ENCODE measurements at regions not wholly inside any gene's neighbourhood (a gene's known extent, or its start where the extent isn't known, plus 50 kb on each side); places are given as distances from the start of the nearest gene placed in this dataset.

- DNase-seq (ENCODE audit: low read depth, low spot score) = no peak
Observed at GRCh38 chr9:90001747-90002146, 396.9 kb downstream of the GADD45G start.

GRCh38 chr9:90002397-90003271, 397.8 kb downstream of the GADD45G start:
- H3K4me1 ChIP-seq (ENCODE audit: insufficient read depth, insufficient read length) = peaks cover 3% of the 10 kb centered on the region
- DNase-seq (ENCODE audit: low read depth, low spot score) = no peak
- no peak overlapping the region for H3K4me3 ChIP-seq (ENCODE audit: insufficient read length, low read depth)
- H3K36me3 ChIP-seq (ENCODE audit: insufficient read depth, insufficient read length, low read length) = no peaks in the 10 kb centered on the region
- TF ChIP-seq YY1 (IDR thresholded peaks at IDR 0.05; ENCODE audit: insufficient read depth, insufficient read length) = no peak
- TF ChIP-seq ZNF274 (IDR thresholded peaks at IDR 0.05; ENCODE audit: low read depth, low read length) = no peak
- TF ChIP-seq SUZ12 (IDR thresholded peaks at IDR 0.05; ENCODE audit: extremely low read depth, insufficient read depth, insufficient read length) = no peak
- H3K9ac ChIP-seq (ENCODE audit: insufficient read length, low read depth) = no peak overlapping the region
- H3K9me3 ChIP-seq (ENCODE audit: insufficient read depth, low read length) = peaks cover 6% of the 10 kb centered on the region; the same call in 1 of the 2 replicates
- no peaks in the 10 kb centered on the region for H3K27me3 ChIP-seq (ENCODE audit: insufficient read depth, insufficient read length)

More at GRCh38 chr9:90001747-90002146, 396.9 kb downstream of the GADD45G start:
- Histone ChIP-seq H3K9me3 (ENCODE audit: insufficient read depth, low read length) (peaks cover 6% of the 10 kb centered on the region; the same call in 1 of the 2 replicates), H3K9ac (ENCODE audit: insufficient read length, low read depth) (no peak overlapping the region), H3K27me3 (ENCODE audit: insufficient read depth, insufficient read length) (no peaks in the 10 kb centered on the region), H3K4me1 (ENCODE audit: insufficient read depth, insufficient read length) (peaks cover 3% of the 10 kb centered on the region), H3K36me3 (ENCODE audit: insufficient read depth, insufficient read length, low read length) (no peaks in the 10 kb centered on the region), H3K4me3 (ENCODE audit: insufficient read length, low read depth) (no peak overlapping the region)
- TF ChIP-seq YY1 (IDR thresholded peaks at IDR 0.05; ENCODE audit: insufficient read depth, insufficient read length) (no peak), ZNF274 (IDR thresholded peaks at IDR 0.05; ENCODE audit: low read depth, low read length) (no peak), SUZ12 (IDR thresholded peaks at IDR 0.05; ENCODE audit: extremely low read depth, insufficient read depth, insufficient read length) (no peak)

GRCh38 chr9:90005388-90005787, 400.6 kb downstream of the GADD45G start:
- H3K9ac ChIP-seq (ENCODE audit: insufficient read length, low read depth) = no peak overlapping the region
- DNase-seq (ENCODE audit: low read depth, low spot score) = no peak
- H3K4me3 ChIP-seq (ENCODE audit: insufficient read length, low read depth) = no peak overlapping the region
- H3K36me3 ChIP-seq (ENCODE audit: insufficient read depth, insufficient read length, low read length) = no peaks in the 10 kb centered on the region
- H3K27me3 ChIP-seq (ENCODE audit: insufficient read depth, insufficient read length) = no peaks in the 10 kb centered on the region
- TF ChIP-seq ZNF274 (IDR thresholded peaks at IDR 0.05; ENCODE audit: low read depth, low read length) = no peak
- no peak for TF ChIP-seq YY1 (IDR thresholded peaks at IDR 0.05; ENCODE audit: insufficient read depth, insufficient read length)
- no peak for TF ChIP-seq SUZ12 (IDR thresholded peaks at IDR 0.05; ENCODE audit: extremely low read depth, insufficient read depth, insufficient read length)
- peaks cover 2% of the 10 kb centered on the region for H3K4me1 ChIP-seq (ENCODE audit: insufficient read depth, insufficient read length)
- H3K9me3 ChIP-seq (ENCODE audit: insufficient read depth, low read length) = peaks cover 6% of the 10 kb centered on the region; the same call in 1 of the 2 replicates

- no peaks in the 10 kb centered on the region for H3K27me3 ChIP-seq (ENCODE audit: insufficient read depth, insufficient read length)
- no peaks in the 10 kb centered on the region for H3K36me3 ChIP-seq (ENCODE audit: insufficient read depth, insufficient read length, low read length)
- H3K9ac ChIP-seq (ENCODE audit: insufficient read length, low read depth) = no peak overlapping the region
- TF ChIP-seq ZNF274 (IDR thresholded peaks at IDR 0.05; ENCODE audit: low read depth, low read length) = no peak
- no peak for TF ChIP-seq SUZ12 (IDR thresholded peaks at IDR 0.05; ENCODE audit: extremely low read depth, insufficient read depth, insufficient read length)
- no peak for TF ChIP-seq YY1 (IDR thresholded peaks at IDR 0.05; ENCODE audit: insufficient read depth, insufficient read length)
- H3K4me1 ChIP-seq (ENCODE audit: insufficient read depth, insufficient read length) = peaks cover 2% of the 10 kb centered on the region
- no peak overlapping the region for H3K4me3 ChIP-seq (ENCODE audit: insufficient read length, low read depth)
- peaks cover 6% of the 10 kb centered on the region; the same call in 1 of the 2 replicates for H3K9me3 ChIP-seq (ENCODE audit: insufficient read depth, low read length)
- no peak for DNase-seq (ENCODE audit: low read depth, low spot score)
Observed at GRCh38 chr9:90007516-90008440, 403.0 kb downstream of the GADD45G start.

- DNase-seq (ENCODE audit: low read depth, low spot score) = no peak
- Histone ChIP-seq H3K9me3 (ENCODE audit: insufficient read depth, low read length) (peaks cover 6% of the 10 kb centered on the region; the same call in 1 of the 2 replicates), H3K4me3 (ENCODE audit: insufficient read length, low read depth) (no peak overlapping the region), H3K27me3 (ENCODE audit: insufficient read depth, insufficient read length) (no peaks in the 10 kb centered on the region), H3K9ac (ENCODE audit: insufficient read length, low read depth) (no peak overlapping the region), H3K36me3 (ENCODE audit: insufficient read depth, insufficient read length, low read length) (no peaks in the 10 kb centered on the region), H3K4me1 (ENCODE audit: insufficient read depth, insufficient read length) (peaks cover 2% of the 10 kb centered on the region)
- no peak for TF ChIP-seq ZNF274 (IDR thresholded peaks at IDR 0.05; ENCODE audit: low read depth, low read length)
Observed at GRCh38 chr9:90009447-90009846, 404.6 kb downstream of the GADD45G start.

- no peak overlapping the region for H3K9ac ChIP-seq (ENCODE audit: insufficient read length, low read depth)
- TF ChIP-seq ZNF274 (IDR thresholded peaks at IDR 0.05; ENCODE audit: low read depth, low read length) (no peak), SUZ12 (IDR thresholded peaks at IDR 0.05; ENCODE audit: extremely low read depth, insufficient read depth, insufficient read length) (no peak), YY1 (IDR thresholded peaks at IDR 0.05; ENCODE audit: insufficient read depth, insufficient read length) (no peak)
Observed at GRCh38 chr9:90010793-90011192, 406.0 kb downstream of the GADD45G start.

GRCh38 chr9:90012949-90013348, 408.1 kb downstream of the GADD45G start:
- H3K9me3 ChIP-seq (ENCODE audit: insufficient read depth, low read length) = no peaks in the 10 kb centered on the region
- H3K4me3 ChIP-seq (ENCODE audit: insufficient read length, low read depth) = no peak overlapping the region
- H3K27me3 ChIP-seq (ENCODE audit: insufficient read depth, insufficient read length) = no peaks in the 10 kb centered on the region
- DNase-seq (ENCODE audit: low read depth, low spot score) = no peak
- TF ChIP-seq YY1 (IDR thresholded peaks at IDR 0.05; ENCODE audit: insufficient read depth, insufficient read length) (no peak), SUZ12 (IDR thresholded peaks at IDR 0.05; ENCODE audit: extremely low read depth, insufficient read depth, insufficient read length) (no peak)
- no peak overlapping the region for H3K9ac ChIP-seq (ENCODE audit: insufficient read length, low read depth)
- no peaks in the 10 kb centered on the region for H3K36me3 ChIP-seq (ENCODE audit: insufficient read depth, insufficient read length, low read length)
- peaks cover 2% of the 10 kb centered on the region for H3K4me1 ChIP-seq (ENCODE audit: insufficient read depth, insufficient read length)

More at GRCh38 chr9:90010793-90011192, 406.0 kb downstream of the GADD45G start:
- H3K27me3 ChIP-seq (ENCODE audit: insufficient read depth, insufficient read length) = no peaks in the 10 kb centered on the region
- H3K9me3 ChIP-seq (ENCODE audit: insufficient read depth, low read length) = no peaks in the 10 kb centered on the region
- no peak for DNase-seq (ENCODE audit: low read depth, low spot score)
- no peak overlapping the region for H3K4me3 ChIP-seq (ENCODE audit: insufficient read length, low read depth)
- no peaks in the 10 kb centered on the region for H3K36me3 ChIP-seq (ENCODE audit: insufficient read depth, insufficient read length, low read length)
- H3K4me1 ChIP-seq (ENCODE audit: insufficient read depth, insufficient read length) = peaks cover 2% of the 10 kb centered on the region
